Esophagus (tissue), 2 donors: ENCODE measurements at regions not wholly inside any gene's neighbourhood (a gene's known extent, or its start where the extent isn't known, plus 50 kb on each side); places are given as distances from the start of the nearest gene placed in this dataset.

Experiments
- H3K27ac ChIP-seq, 2 donors: one replicate each; pipeline ENCODE4 v1.5.1; 2013; ENCODE audit warnings: low read depth in 2 of 2, mild to moderate bottlenecking in 2 of 2, inconsistent platforms in 1 of 2, low read length in 1 of 2, moderate library complexity in 1 of 2
- H3K27me3 ChIP-seq, 2 donors: one replicate each; pipeline ENCODE4 v1.6.1; 2013; ENCODE audit warnings: low read length in 2 of 2, control low read depth in 1 of 2, mild to moderate bottlenecking in 1 of 2; ENCODE audit not compliant: insufficient read depth in 2 of 2, control insufficient read depth in 1 of 2
- H3K36me3 ChIP-seq, 2 donors: one replicate each; pipeline ENCODE4 v1.6.1; 2013; ENCODE audit warnings: low read length in 1 of 2; ENCODE audit not compliant: control insufficient read depth in 2 of 2, insufficient read depth in 2 of 2
- H3K4me1 ChIP-seq, 2 donors: one replicate each; pipeline ENCODE4 v1.6.1; 2013; ENCODE audit warnings: low read length in 1 of 2; ENCODE audit not compliant: control insufficient read depth in 2 of 2, insufficient read depth in 2 of 2
- H3K4me3 ChIP-seq, 2 donors: one replicate each; pipeline ENCODE4 v1.5.1; 2013; ENCODE audit warnings: low read length in 2 of 2, mild to moderate bottlenecking in 2 of 2, low read depth in 1 of 2, moderate library complexity in 1 of 2
- H3K9me3 ChIP-seq, 2 donors: one replicate each; pipeline ENCODE4 v1.6.1; 2013; ENCODE audit warnings: mild to moderate bottlenecking in 2 of 2, low read depth in 1 of 2, low read length in 1 of 2, moderate library complexity in 1 of 2; ENCODE audit not compliant: control insufficient read depth in 2 of 2, insufficient read depth in 1 of 2
- WGBS, 2 donors: extraction: QIAGEN DNeasy Blood & Tissue Kit; methylation state at CpG; one replicate each; pipeline ENCODE4 v1.1.7; 2013; 5-methylcytosine and 5-hydroxymethylcytosine counted together
- donor health status: healthy with polysubstance abuse.
- donor health status: Bipolar disorder and iron deficiency.

DNA sequence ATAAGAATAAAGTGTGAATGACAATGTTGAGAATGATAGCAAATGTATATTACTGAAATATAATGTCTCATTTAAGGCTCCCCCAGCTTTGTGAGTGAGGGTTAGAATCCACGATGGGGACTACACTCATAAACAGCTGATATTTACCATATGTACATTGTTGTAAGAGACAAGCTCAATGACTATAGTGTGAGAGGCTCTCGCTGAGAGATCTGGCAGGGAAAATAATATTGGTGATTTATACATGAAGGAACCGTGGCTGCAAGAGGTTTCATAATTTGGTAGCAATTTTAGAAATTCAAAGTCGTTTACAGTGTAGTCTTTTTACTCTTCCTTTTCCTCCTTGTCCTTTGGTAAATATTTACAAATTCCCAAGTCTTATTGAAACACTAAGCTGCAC is 342.2 kb upstream of the AKR1E2 start:
- 57 to 65% methylated on average over 4 of the region's 4 CpGs for WGBS, 2 donors
- Histone ChIP-seq H3K4me3 (no peak overlapping the region), H3K27ac (no peak overlapping the region), H3K4me1 (no peaks in the 10 kb centered on the region), H3K36me3 (no peaks in the 10 kb centered on the region), H3K27me3 (no peaks in the 10 kb centered on the region), H3K9me3 (no peaks in the 10 kb centered on the region)

DNA sequence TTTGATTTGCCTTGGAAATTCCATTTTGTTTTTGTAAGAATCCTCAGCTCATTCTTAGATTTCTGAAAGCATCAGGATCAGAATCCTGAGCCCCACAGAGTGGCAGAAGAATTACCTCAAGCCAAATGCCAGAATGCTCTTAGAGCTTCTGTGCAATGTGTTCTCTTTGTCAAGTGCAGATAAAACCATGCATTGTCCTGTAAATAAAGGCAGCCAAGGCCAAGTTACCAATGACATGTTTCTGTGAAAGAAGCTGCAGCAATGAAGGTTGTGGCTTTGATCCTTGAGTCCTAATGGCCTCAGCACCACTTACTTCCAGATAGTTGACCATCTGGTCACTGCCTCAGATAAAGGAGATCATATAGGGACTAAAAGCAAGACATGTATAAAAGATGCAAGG is 343.3 kb upstream of the AKR1E2 start:
- Histone ChIP-seq H3K9me3 (no peaks in the 10 kb centered on the region), H3K36me3 (no peaks in the 10 kb centered on the region), H3K4me3 (no peak overlapping the region), H3K4me1 (no peaks in the 10 kb centered on the region), H3K27ac (no peak overlapping the region), H3K27me3 (no peaks in the 10 kb centered on the region)

DNA sequence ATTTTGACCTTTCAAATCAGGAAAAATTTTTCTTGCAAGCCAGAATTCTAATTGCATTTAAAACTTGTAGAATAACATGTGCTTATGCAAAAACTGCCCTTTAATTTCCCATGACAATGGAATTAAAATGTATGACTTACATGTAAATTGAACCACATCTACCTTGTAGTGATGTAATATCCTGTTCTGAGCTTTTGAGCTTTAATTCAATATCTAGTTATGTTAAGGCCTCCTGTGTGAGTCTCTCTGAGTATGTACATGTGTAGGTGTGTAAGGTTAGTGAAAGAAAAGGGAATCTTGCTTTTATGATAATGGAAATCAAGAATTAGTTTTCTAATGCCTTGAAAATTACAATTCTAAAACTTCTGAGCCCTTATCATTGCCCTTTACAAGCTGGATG is 344.8 kb upstream of the AKR1E2 start:
- Histone ChIP-seq H3K27me3 (no peaks in the 10 kb centered on the region), H3K27ac (no peak overlapping the region), H3K4me3 (no peak overlapping the region), H3K4me1 (no peaks in the 10 kb centered on the region), H3K36me3 (no peaks in the 10 kb centered on the region), H3K9me3 (no peaks in the 10 kb centered on the region)

DNA sequence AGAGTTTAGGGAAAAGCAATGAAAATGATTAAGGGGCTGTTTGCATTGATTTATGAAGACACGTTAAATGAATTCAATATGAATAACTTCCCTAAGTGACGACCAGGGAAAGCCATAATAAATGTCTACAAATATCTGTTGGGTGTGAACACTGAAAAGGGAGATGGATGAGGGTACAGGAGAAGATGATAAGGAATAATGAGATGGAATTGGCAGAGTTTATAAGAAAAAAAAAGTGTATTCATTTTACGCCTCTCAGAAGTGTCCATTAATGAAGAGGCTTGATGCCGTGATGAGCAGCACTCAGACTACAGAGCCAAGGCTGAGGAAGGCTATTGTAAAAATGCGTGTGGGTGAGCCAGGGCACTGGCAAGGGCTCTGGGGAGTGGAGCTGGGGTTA is 346.7 kb upstream of the AKR1E2 start:
- 82 to 92% methylated on average over 5 of the region's 5 CpGs for WGBS, 2 donors
- no peaks in the 10 kb centered on the region for H3K27me3 ChIP-seq
- H3K9me3 ChIP-seq: no peaks in the 10 kb centered on the region
- H3K4me3 ChIP-seq: no peak overlapping the region
- no peak overlapping the region for H3K27ac ChIP-seq
- H3K36me3 ChIP-seq: no peaks in the 10 kb centered on the region
- no peaks in the 10 kb centered on the region for H3K4me1 ChIP-seq

DNA sequence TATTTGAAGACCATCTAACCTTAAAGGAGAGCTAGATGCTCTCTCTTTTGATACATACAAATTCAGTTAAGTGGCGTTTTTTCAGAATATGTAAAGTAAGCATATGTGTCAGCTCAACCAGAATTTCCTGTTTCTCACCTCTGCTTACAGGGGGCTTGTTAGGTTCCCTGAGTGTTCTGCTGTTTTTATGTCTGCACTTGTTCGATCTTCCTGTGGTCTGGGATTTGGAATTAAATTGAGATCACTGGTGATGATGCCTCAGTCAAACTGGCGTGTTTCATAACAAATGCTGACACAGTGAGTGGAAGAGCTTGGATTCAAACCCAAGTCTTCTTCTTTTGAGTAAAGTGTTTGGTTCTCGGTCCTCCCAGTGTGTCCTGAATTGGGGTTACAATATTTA is 348.3 kb upstream of the AKR1E2 start:
- H3K36me3 ChIP-seq: no peaks in the 10 kb centered on the region
- 66 to 76% methylated on average over 4 of the region's 4 CpGs for WGBS, 2 donors
- H3K27ac ChIP-seq: no peak overlapping the region
- no peak overlapping the region for H3K4me3 ChIP-seq
- no peaks in the 10 kb centered on the region for H3K9me3 ChIP-seq
- no peaks in the 10 kb centered on the region for H3K27me3 ChIP-seq
- no peaks in the 10 kb centered on the region for H3K4me1 ChIP-seq

DNA sequence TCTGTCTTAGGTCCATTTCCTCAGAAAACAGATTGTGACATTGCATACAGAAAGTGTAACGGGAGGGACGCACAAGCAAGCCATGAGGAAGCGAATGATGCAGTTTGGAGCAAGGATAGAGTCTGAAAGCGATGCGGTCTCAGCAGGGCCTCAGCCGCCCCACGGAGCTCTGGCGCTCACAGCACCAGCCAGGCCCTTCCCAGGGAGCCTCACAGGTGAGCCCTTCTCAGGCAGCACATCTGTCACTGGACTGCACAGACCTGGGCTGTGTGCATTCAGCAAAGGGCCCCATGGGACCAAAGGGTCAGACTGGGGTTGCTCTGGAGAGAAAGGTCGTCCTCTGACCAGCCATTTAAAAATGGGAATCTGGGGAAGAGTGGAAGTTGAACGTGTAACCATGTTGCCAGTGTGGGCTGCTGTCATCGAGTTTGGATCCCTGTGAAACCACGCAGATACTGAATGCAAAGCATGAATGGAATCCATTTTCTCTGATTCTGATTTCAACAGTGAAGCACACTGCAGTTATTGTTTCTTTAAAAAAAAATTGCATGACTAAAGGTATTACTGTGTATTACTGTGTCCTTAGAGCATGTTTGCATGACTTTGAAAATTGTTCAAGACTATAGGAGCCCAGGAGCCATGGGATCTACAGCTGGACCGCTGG is 350.0 kb upstream of the AKR1E2 start:
- 90 to 94% methylated on average over 13 of the region's 13 CpGs for WGBS, 2 donors
- H3K36me3 ChIP-seq: no peaks in the 10 kb centered on the region
- H3K4me3 ChIP-seq: no peak overlapping the region
- no peaks in the 10 kb centered on the region for H3K9me3 ChIP-seq
- H3K27ac ChIP-seq: no peak overlapping the region
- H3K4me1 ChIP-seq: no peaks in the 10 kb centered on the region
- no peaks in the 10 kb centered on the region for H3K27me3 ChIP-seq

DNA sequence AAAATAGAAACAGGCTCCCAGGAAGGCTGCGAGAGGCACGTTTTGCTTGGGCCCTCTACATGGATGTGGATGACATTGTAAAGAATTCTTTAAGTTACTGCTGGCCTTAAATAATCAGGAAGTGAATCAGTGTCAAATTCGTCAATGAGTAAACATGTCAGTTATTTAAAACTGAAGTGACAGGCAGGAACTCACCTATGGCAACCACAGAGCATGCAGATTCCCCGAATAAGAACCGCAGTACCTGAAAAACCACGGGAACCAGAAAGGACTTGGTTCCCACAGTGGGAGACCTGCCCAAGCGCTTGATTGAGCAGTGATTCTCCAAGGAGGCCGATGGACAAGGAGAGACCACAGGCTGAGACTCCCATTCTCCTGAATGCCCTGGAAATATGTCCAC is 351.2 kb upstream of the AKR1E2 start:
- Histone ChIP-seq H3K9me3 (no peaks in the 10 kb centered on the region), H3K4me1 (no peaks in the 10 kb centered on the region), H3K36me3 (no peaks in the 10 kb centered on the region), H3K27ac (no peak overlapping the region), H3K27me3 (no peaks in the 10 kb centered on the region), H3K4me3 (no peak overlapping the region)
- WGBS, 2 donors: 78 to 80% methylated on average over 8 of the region's 8 CpGs

DNA sequence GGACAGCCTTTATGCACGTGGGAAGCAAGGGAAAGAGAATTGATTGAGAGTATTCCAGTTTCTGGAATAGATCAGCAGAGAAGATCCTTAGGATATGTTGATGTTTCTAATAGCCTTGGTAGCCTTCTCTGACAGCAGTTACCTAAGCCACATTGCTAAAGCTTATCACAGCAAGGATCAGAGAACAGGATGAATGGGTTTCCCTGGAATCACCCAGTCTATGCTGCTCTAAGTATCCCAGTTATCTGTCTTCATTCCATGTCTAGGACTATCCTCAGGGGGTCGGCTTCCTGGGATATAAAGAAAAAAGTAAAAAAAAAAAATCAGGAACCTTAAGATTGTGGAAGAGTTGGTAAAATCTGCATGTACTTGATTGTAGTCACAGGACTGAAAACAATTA is 352.0 kb upstream of the AKR1E2 start:
- no peaks in the 10 kb centered on the region for H3K36me3 ChIP-seq
- WGBS, 2 donors: 78 to 81% methylated on average over 2 of the region's 2 CpGs
- H3K27me3 ChIP-seq: no peaks in the 10 kb centered on the region
- H3K4me3 ChIP-seq: no peak overlapping the region
- no peak overlapping the region for H3K27ac ChIP-seq
- H3K4me1 ChIP-seq: no peaks in the 10 kb centered on the region
- H3K9me3 ChIP-seq: no peaks in the 10 kb centered on the region

DNA sequence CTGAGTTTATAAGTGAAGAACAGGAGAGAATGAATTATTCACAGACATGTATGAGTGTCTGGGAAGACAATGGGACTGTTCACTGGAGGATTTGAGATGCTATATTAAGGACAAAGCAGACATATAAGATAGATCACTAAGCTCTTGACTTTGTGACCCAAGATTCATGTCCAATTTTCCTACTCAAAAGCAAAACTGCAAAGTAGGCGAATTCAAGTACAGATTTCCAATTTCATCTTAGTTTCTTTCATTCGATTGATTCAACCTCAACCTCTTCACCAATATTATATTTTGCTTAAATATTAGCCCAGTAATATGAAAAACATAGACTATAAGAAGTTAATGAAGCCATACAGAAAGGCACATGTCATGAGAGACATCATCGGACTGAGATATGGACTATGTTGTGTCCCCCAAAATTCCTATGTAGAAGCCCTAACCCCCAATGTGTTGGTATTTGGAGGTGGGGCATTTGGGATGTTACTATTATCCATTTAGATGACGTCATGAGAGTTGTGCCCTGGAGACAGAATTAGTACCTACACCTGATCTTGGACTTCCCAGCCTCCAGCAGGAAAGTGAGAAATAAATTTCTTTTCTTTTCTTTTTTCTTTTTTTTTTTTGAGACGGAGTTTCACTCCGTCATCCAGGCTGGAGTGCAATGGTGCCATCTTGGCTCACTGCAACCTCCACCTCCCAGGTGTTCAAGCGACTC is 353.7 kb upstream of the AKR1E2 start:
- Histone ChIP-seq H3K9me3 (no peaks in the 10 kb centered on the region), H3K36me3 (no peaks in the 10 kb centered on the region), H3K27me3 (no peaks in the 10 kb centered on the region), H3K4me3 (no peak overlapping the region), H3K27ac (no peak overlapping the region), H3K4me1 (no peaks in the 10 kb centered on the region)
- WGBS, 2 donors: 88 to 94% methylated on average over 7 of the region's 7 CpGs

DNA sequence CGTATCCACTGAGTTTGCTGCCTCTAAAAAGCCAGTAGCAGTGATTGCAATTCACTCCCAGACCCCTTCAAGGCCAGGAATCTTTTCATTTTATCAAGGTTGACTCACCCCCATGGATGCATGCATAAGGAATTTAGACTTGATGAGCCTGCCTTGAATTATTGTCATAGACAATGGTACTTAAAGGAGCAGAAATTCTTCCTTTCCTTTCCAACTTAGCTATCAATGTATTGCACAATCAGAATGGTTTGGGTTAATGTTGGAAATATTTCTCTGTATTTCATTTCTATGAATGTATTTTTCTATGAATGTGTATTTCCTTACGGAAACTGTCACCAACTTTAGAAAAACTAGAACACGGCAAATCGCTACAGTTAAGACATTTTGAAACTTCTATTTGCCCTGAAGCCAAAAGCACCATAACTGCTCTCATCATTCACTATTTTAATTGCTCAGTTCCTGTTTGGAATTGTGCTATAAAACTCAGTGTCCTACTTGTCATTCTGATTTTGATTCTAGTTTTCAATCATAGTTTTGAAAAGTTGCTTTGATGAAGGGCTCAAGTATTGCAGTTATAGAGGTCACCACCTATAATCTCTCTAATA is 355.7 kb upstream of the AKR1E2 start:
- Histone ChIP-seq H3K36me3 (no peaks in the 10 kb centered on the region), H3K9me3 (no peaks in the 10 kb centered on the region), H3K27ac (no peak overlapping the region), H3K4me3 (no peak overlapping the region), H3K27me3 (no peaks in the 10 kb centered on the region), H3K4me1 (no peaks in the 10 kb centered on the region)
- WGBS, 2 donors: 86 to 87% methylated on average over 4 of the region's 4 CpGs
